ENCODE measurements at regions not wholly inside any gene's neighbourhood (a gene's known extent, or its start where the extent isn't known, plus 50 kb on each side); places are given as distances from the start of the nearest gene placed in this dataset.
A peak's percentile ranks its signal among the peaks of the same experiment; 100 is the strongest.

GRCh38 chr22:48494256-48494967, 1333.3 kb downstream of the BRD1 start:
- Histone ChIP-seq H3K4me3 (replicated peaks; ENCODE audit: insufficient read depth, low read length) (no peak overlapping the region), H3K27me3 (ENCODE audit: insufficient read depth, poor library complexity, severe bottlenecking) (peaks cover 9% of the 10 kb centered on the region), H3K27ac (replicated peaks) (no peak overlapping the region)
- TF ChIP-seq SPI1 (IDR thresholded peaks at IDR 0.05; ENCODE audit: borderline replicate concordance, low read depth) (no peak), REST (IDR thresholded peaks at IDR 0.05; ENCODE audit: insufficient replicate concordance, low read depth) (no peak), GABPA (IDR thresholded peaks at IDR 0.05; ENCODE audit: low read depth) (no peak), POLR2AphosphoS5 (IDR thresholded peaks at IDR 0.05; ENCODE audit: low read depth) (no peak)
- TF ChIP-seq, protein P1, sequence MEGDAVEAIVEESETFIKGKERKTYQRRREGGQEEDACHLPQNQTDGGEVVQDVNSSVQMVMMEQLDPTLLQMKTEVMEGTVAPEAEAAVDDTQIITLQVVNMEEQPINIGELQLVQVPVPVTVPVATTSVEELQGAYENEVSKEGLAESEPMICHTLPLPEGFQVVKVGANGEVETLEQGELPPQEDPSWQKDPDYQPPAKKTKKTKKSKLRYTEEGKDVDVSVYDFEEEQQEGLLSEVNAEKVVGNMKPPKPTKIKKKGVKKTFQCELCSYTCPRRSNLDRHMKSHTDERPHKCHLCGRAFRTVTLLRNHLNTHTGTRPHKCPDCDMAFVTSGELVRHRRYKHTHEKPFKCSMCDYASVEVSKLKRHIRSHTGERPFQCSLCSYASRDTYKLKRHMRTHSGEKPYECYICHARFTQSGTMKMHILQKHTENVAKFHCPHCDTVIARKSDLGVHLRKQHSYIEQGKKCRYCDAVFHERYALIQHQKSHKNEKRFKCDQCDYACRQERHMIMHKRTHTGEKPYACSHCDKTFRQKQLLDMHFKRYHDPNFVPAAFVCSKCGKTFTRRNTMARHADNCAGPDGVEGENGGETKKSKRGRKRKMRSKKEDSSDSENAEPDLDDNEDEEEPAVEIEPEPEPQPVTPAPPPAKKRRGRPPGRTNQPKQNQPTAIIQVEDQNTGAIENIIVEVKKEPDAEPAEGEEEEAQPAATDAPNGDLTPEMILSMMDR (IDR thresholded peaks at IDR 0.05; ENCODE audit: insufficient read depth, low read length) = no peak
- no peak for DNase-seq (ENCODE audit: low read depth in 1 of 2, low spot score in 1 of 2)

- H3K27me3 ChIP-seq (ENCODE audit: insufficient read depth, poor library complexity, severe bottlenecking) = peaks cover 12% of the 10 kb centered on the region
- DNase-seq (ENCODE audit: low read depth in 1 of 2, low spot score in 1 of 2) = no peak
- TF ChIP-seq, protein P1 (IDR thresholded peaks at IDR 0.05; ENCODE audit: insufficient read depth, low read length) = no peak
- H3K4me3 ChIP-seq (replicated peaks; ENCODE audit: insufficient read depth, low read length) = no peak overlapping the region
- no peak overlapping the region for H3K27ac ChIP-seq (replicated peaks)
Measured at GRCh38 chr22:48493733-48494132, 1333.9 kb downstream of the BRD1 start.

GRCh38 chr22:48492366-48493320, 1335.0 kb downstream of the BRD1 start:
- Histone ChIP-seq H3K4me3 (replicated peaks; ENCODE audit: insufficient read depth, low read length) (no peak overlapping the region), H3K27ac (replicated peaks) (no peak overlapping the region), H3K27me3 (ENCODE audit: insufficient read depth, poor library complexity, severe bottlenecking) (peaks cover 20% of the 10 kb centered on the region)
- no peak for TF ChIP-seq REST (IDR thresholded peaks at IDR 0.05; ENCODE audit: insufficient replicate concordance, low read depth)
- TF ChIP-seq, protein P1 (IDR thresholded peaks at IDR 0.05; ENCODE audit: insufficient read depth, low read length) = peak; percentile 77
- peak; percentile 10 to 57 for DNase-seq (ENCODE audit: low read depth in 1 of 2, low spot score in 1 of 2)

All from HL-60 (cell line).